Naive B cell (primary cell): ENCODE measurements at regions not wholly inside any gene's neighbourhood (a gene's known extent, or its start where the extent isn't known, plus 50 kb on each side); places are given as distances from the start of the nearest gene placed in this dataset.

Source experiments
- ATAC-seq, 2 donors: fragments of 150-1000 bp; cut with Tn5 transposase; 2 replicates each; pipeline ENCODE4 v1.10.0; 2021; ENCODE audit warnings: low read depth in 2 of 2, mild to moderate bottlenecking in 2 of 2, moderate library complexity in 2 of 2
- DNase-seq: peaks from one replicate; pipeline ENCODE4 v3.0.0; 2022
- H3K27ac Mint-ChIP-seq, 6 donors: one replicate each; pipeline ENCODE4 v1.8.0; 2020 to 2022; ENCODE audit warnings: mild to moderate bottlenecking in 6 of 6, mixed read lengths in 6 of 6, moderate library complexity in 5 of 6, inconsistent platforms in 2 of 6
- H3K27me3 Mint-ChIP-seq, 3 donors: one replicate each; pipeline ENCODE4 v1.8.0; 2021 to 2022; ENCODE audit warnings: mixed read lengths in 3 of 3, mild to moderate bottlenecking in 1 of 3
- H3K36me3 Mint-ChIP-seq, 2 donors: one replicate each; pipeline ENCODE4 v1.8.0; 2020 to 2022; ENCODE audit warnings: mixed read lengths in 2 of 2, inconsistent platforms in 1 of 2, mild to moderate bottlenecking in 1 of 2
- H3K4me1 Mint-ChIP-seq, 3 donors: one replicate each; pipeline ENCODE4 v1.8.0; 2020 to 2022; ENCODE audit warnings: mixed read lengths in 3 of 3, inconsistent platforms in 1 of 3, mild to moderate bottlenecking in 1 of 3, moderate library complexity in 1 of 3
- H3K4me3 Mint-ChIP-seq, 8 donors: one replicate each; pipeline ENCODE4 v1.8.0; 2020 to 2022; ENCODE audit warnings: mild to moderate bottlenecking in 8 of 8, mixed read lengths in 8 of 8, moderate library complexity in 8 of 8, inconsistent platforms in 2 of 8
- H3K9me3 Mint-ChIP-seq, 7 donors: one replicate each; pipeline ENCODE4 v1.8.0; 2020 to 2022; ENCODE audit warnings: mixed read lengths in 7 of 7, mild to moderate bottlenecking in 5 of 7, inconsistent platforms in 2 of 7, moderate library complexity in 1 of 7

- peaks cover 0 to 5% of the 10 kb centered on the region in 2 donors for H3K36me3 Mint-ChIP-seq
- no peak for DNase-seq
- H3K4me3 Mint-ChIP-seq = no peak overlapping the region
- no peaks in the 10 kb centered on the region for H3K4me1 Mint-ChIP-seq
- peaks cover 0 to 8% (median 4%) of the 10 kb centered on the region in 3 donors for H3K27me3 Mint-ChIP-seq
- H3K27ac Mint-ChIP-seq = peak overlapping the region in 2 of 6 donors; percentile 30 to 34
- ATAC-seq = no peak
- peaks cover 7 to 32% (median 12%) of the 10 kb centered on the region in 7 donors for H3K9me3 Mint-ChIP-seq
Measured at GRCh38 chr22:34934261-34934660, 131.7 kb upstream of the ISX start.

- Mint-ChIP-seq H3K9me3 (peaks cover 0 to 23% (median 6%) of the 10 kb centered on the region in 7 donors), H3K4me1 (no peaks in the 10 kb centered on the region), H3K27me3 (peaks cover 0 to 12% (median 0%) of the 10 kb centered on the region in 3 donors), H3K36me3 (peaks cover 0 to 6% of the 10 kb centered on the region in 2 donors), H3K27ac (no peak overlapping the region), H3K4me3 (no peak overlapping the region)
- no peak for DNase-seq
- no peak for ATAC-seq
Measured at GRCh38 chr22:34943830-34944229, 122.1 kb upstream of the ISX start.

DNA sequence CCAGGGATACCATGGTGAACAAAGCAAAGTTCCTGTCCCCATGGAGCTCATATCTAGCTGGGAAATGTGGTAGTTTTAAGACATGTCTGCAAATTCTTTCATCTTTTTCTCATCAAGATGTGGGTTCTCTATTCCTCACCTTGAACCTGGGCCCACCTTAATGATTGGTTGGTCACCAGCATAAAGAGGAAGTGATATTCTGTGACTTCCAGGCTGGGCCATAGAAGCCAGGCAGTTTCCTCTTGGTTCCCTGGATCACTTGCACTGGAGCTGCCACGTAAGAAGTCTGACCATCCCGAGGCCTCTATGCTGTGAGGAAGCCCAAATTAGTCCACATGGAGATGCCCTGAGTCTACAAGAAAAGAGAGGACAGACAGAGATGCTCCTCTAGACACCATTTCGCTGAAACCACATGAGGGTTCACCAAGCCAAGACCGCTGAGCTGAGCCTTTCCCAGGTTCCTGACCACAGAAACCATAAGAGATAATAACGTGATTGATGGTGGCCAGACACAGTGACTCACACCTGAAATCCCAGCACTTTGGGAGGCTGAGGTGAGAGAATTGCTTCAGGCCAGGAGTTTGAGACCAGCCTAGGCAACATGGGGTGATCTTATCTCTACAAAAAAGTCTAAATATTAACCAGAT is 119.5 kb upstream of the ISX start:
- Mint-ChIP-seq H3K4me1 (no peaks in the 10 kb centered on the region), H3K4me3 (no peak overlapping the region), H3K36me3 (no peaks in the 10 kb centered on the region), H3K9me3 (peaks cover 0 to under 1% (median 0%) of the 10 kb centered on the region in 7 donors), H3K27ac (peak overlapping the region in 1 of 6 donors; percentile 6), H3K27me3 (peaks cover 0 to 6% (median under 1%) of the 10 kb centered on the region in 3 donors)
- ATAC-seq (no peak), DNase-seq (no peak)

DNA sequence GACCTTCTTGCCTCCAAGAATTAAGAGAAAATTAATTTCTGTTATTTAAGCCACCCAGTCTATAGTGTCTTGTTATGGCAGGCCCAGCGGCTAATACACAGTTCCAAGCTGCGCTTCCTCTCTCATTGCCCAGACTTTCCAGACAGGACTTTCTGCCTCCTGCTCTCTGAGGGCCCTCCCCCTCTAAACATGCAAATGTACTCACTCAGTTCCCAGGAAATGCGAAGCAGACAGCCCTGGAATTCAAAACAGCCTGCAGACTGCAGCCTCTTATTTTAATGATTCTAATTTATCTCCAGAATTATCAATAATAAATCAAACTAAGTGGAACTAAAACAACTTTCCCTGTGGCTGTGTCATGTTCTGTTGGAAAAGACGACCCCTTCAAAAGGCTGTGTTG is 115.5 kb upstream of the ISX start:
- H3K9me3 Mint-ChIP-seq = peaks cover 0 to under 1% (median 0%) of the 10 kb centered on the region in 7 donors
- DNase-seq = no peak
- H3K4me1 Mint-ChIP-seq = no peaks in the 10 kb centered on the region
- H3K4me3 Mint-ChIP-seq = no peak overlapping the region
- ATAC-seq = no peak
- H3K36me3 Mint-ChIP-seq = no peaks in the 10 kb centered on the region
- H3K27me3 Mint-ChIP-seq = peaks cover 0 to 10% (median 0%) of the 10 kb centered on the region in 3 donors
- no peak overlapping the region for H3K27ac Mint-ChIP-seq

- Mint-ChIP-seq H3K36me3 (no peaks in the 10 kb centered on the region), H3K27me3 (peaks cover 0 to 10% (median 0%) of the 10 kb centered on the region in 3 donors), H3K4me3 (no peak overlapping the region), H3K4me1 (no peaks in the 10 kb centered on the region), H3K27ac (no peak overlapping the region), H3K9me3 (peaks cover 0 to 3% (median 0%) of the 10 kb centered on the region in 7 donors)
- DNase-seq (no peak), ATAC-seq (no peak)
Measured at GRCh38 chr22:34951212-34951611, 114.7 kb upstream of the ISX start.

- no peak overlapping the region for H3K27ac Mint-ChIP-seq
- no peaks in the 10 kb centered on the region for H3K4me1 Mint-ChIP-seq
- H3K4me3 Mint-ChIP-seq = no peak overlapping the region
- peaks cover 0 to 6% (median 0%) of the 10 kb centered on the region in 7 donors for H3K9me3 Mint-ChIP-seq
- no peak for ATAC-seq
- DNase-seq = no peak
- no peaks in the 10 kb centered on the region for H3K36me3 Mint-ChIP-seq
- peaks cover 0 to 5% (median 5%) of the 10 kb centered on the region in 3 donors for H3K27me3 Mint-ChIP-seq
Measured at GRCh38 chr22:34960005-34960404, 106.0 kb upstream of the ISX start.

GRCh38 chr22:34966980-34967565 is 98.9 kb upstream of the ISX start:
- H3K4me1 Mint-ChIP-seq = no peaks in the 10 kb centered on the region
- H3K4me3 Mint-ChIP-seq = no peak overlapping the region
- H3K9me3 Mint-ChIP-seq = peaks cover 0 to 3% (median 0%) of the 10 kb centered on the region in 7 donors
- H3K36me3 Mint-ChIP-seq = no peaks in the 10 kb centered on the region
- H3K27me3 Mint-ChIP-seq = peaks cover 6 to 28% (median 6%) of the 10 kb centered on the region in 3 donors
- H3K27ac Mint-ChIP-seq = no peak overlapping the region
- no peak for DNase-seq
- no peak for ATAC-seq

GRCh38 chr22:34969001-34969790 is 96.8 kb upstream of the ISX start:
- Mint-ChIP-seq H3K36me3 (no peaks in the 10 kb centered on the region), H3K4me1 (no peaks in the 10 kb centered on the region), H3K9me3 (peaks cover 0 to 3% (median 2%) of the 10 kb centered on the region in 7 donors), H3K4me3 (no peak overlapping the region), H3K27ac (no peak overlapping the region), H3K27me3 (peaks cover 10 to 40% (median 11%) of the 10 kb centered on the region in 3 donors)
- no peak for DNase-seq
- ATAC-seq = no peak

GRCh38 chr22:34971456-34971855 is 94.5 kb upstream of the ISX start:
- peaks cover 11 to 40% (median 15%) of the 10 kb centered on the region in 3 donors for H3K27me3 Mint-ChIP-seq
- no peak overlapping the region for H3K27ac Mint-ChIP-seq
- no peaks in the 10 kb centered on the region for H3K36me3 Mint-ChIP-seq
- no peak for DNase-seq
- H3K4me3 Mint-ChIP-seq = no peak overlapping the region
- H3K4me1 Mint-ChIP-seq = no peaks in the 10 kb centered on the region
- no peak for ATAC-seq
- H3K9me3 Mint-ChIP-seq = peaks cover 3 to 12% (median 10%) of the 10 kb centered on the region in 7 donors

DNA sequence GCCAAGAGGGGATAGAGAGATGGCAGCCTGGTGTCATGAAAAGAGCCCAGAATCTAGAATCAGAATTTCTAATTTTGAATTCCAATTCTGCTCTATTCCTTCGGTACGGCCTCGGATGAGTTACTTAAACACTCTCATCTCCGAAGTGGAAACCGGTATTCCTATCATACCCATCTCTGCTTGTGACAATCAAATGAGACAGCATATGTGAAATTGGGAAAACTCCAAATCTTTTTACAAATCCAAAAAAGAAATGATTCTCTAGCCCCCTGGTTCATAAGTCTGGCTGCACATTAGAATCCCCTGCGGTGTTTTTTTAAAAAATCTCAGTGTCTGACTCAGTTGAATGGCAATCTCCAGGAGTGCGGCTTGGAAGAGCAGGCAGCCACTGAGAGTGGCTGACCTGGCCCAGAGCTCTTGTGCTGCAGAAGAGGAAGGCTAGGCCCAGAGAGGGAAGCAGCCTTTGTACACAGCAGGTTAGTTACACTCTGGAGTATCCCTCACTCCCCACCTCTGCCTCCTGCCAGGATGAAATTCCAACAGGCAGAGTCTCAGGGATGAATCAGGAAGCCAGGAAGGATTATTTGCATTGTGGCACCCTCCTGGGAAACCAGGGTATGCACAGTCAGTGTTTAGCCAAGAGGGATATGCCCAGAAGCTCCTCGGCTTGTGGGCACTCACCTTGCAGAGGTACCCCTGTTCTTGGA is 93.6 kb upstream of the ISX start:
- H3K9me3 Mint-ChIP-seq = peaks cover 3 to 12% (median 11%) of the 10 kb centered on the region in 7 donors
- no peak for DNase-seq
- peaks cover 11 to 40% (median 15%) of the 10 kb centered on the region in 3 donors for H3K27me3 Mint-ChIP-seq
- H3K36me3 Mint-ChIP-seq = no peaks in the 10 kb centered on the region
- no peak for ATAC-seq
- no peak overlapping the region for H3K27ac Mint-ChIP-seq
- no peak overlapping the region for H3K4me3 Mint-ChIP-seq
- no peaks in the 10 kb centered on the region for H3K4me1 Mint-ChIP-seq

GRCh38 chr22:34973016-34973415 is 92.9 kb upstream of the ISX start:
- Mint-ChIP-seq H3K4me3 (no peak overlapping the region), H3K4me1 (no peaks in the 10 kb centered on the region), H3K27me3 (peaks cover 6 to 33% (median 15%) of the 10 kb centered on the region in 3 donors), H3K27ac (no peak overlapping the region), H3K36me3 (no peaks in the 10 kb centered on the region), H3K9me3 (peaks cover 3 to 12% (median 9%) of the 10 kb centered on the region in 7 donors)
- DNase-seq (no peak), ATAC-seq (no peak)

DNA sequence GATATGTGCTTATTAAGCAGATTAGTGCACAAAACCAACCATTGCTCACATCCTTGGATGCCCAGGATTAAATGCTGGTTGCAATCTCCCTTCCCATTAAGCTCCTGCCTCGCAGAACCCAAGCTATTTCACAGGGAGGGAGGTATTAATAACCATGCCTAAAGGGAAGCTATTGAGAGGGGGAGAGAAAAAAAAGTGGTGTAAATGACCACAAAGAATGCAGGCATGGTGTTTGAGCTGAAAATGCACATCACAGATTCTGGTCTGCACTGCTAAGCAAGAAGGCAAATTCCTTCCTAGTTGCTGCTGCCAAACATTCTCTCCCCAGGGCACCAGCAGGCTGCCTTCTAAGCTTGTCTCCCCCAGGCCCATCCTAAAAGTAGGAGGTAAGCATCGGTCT is 92.0 kb upstream of the ISX start:
- no peak for DNase-seq
- Mint-ChIP-seq H3K27ac (no peak overlapping the region), H3K9me3 (peaks cover 3 to 12% (median 9%) of the 10 kb centered on the region in 7 donors), H3K4me1 (no peaks in the 10 kb centered on the region), H3K36me3 (no peaks in the 10 kb centered on the region), H3K27me3 (peaks cover 6 to 27% (median 15%) of the 10 kb centered on the region in 3 donors), H3K4me3 (no peak overlapping the region)
- no peak for ATAC-seq

GRCh38 chr22:34975721-34976120 is 90.2 kb upstream of the ISX start:
- peaks cover 3 to 12% (median 9%) of the 10 kb centered on the region in 7 donors for H3K9me3 Mint-ChIP-seq
- H3K4me1 Mint-ChIP-seq = no peaks in the 10 kb centered on the region
- peaks cover 6 to 12% (median 9%) of the 10 kb centered on the region in 3 donors for H3K27me3 Mint-ChIP-seq
- H3K36me3 Mint-ChIP-seq = no peaks in the 10 kb centered on the region
- no peak overlapping the region for H3K4me3 Mint-ChIP-seq
- no peak overlapping the region for H3K27ac Mint-ChIP-seq
- ATAC-seq (no peak), DNase-seq (no peak)
